Esophagus squamous epithelium (tissue), 5 donors: ENCODE measurements at regions not wholly inside any gene's neighbourhood (a gene's known extent, or its start where the extent isn't known, plus 50 kb on each side); places are given as distances from the start of the nearest gene placed in this dataset.

Source experiments
- DNase-seq: peaks from one replicate; lab custom pipeline; 2025; lab: John Stamatoyannopoulos, UW
- H3K27ac ChIP-seq, 4 donors: fragments of 200-600 bp; sonication (generic); one replicate each; pipeline ENCODE4 v1.5.1; 2016 to 2019; ENCODE audit warnings: mild to moderate bottlenecking in 1 of 4
- H3K27me3 ChIP-seq, 4 donors: fragments of 200-600 bp; sonication (generic); 1 replicate in 3 of 4; 2 replicates in 1 of 4; pipeline versions ENCODE4 v1.5.1 to v1.6.0; 2017 to 2021; ENCODE audit warnings: antibody characterized with exemption in 1 of 4
- H3K36me3 ChIP-seq, 3 donors: fragments of 200-600 bp; sonication (generic); one replicate each; pipeline ENCODE4 v1.5.1; 2016 to 2019
- H3K4me1 ChIP-seq, 3 donors: fragments of 200-600 bp; sonication (generic); one replicate each; pipeline ENCODE4 v1.5.1; 2017 to 2019
- H3K4me3 ChIP-seq, 4 donors: fragments of 200-600 bp; sonication (generic); 1 replicate in 3 of 4; 2 replicates in 1 of 4; pipeline ENCODE4 v1.5.1; 2016 to 2019; ENCODE audit warnings: mild to moderate bottlenecking in 2 of 4, moderate library complexity in 1 of 4
- H3K9me3 ChIP-seq, 3 donors: fragments of 200-600 bp; sonication (generic); one replicate each; pipeline ENCODE4 v1.5.1; 2016 to 2019
- CTCF ChIP-seq, 6 experiments: fragments of 450-650 bp in 4 of 6; fragments of 200-600 bp in 2 of 6; sonication (generic) in 2 of 6; IDR thresholded peaks; one replicate each; pipeline ENCODE4 v1.5.1; 2016 to 2019; ENCODE audit warnings: antibody characterized with exemption in 6 of 6, mild to moderate bottlenecking in 4 of 6, moderate library complexity in 4 of 6
- POLR2A ChIP-seq, 4 donors: fragments of 450-650 bp; IDR thresholded peaks; one replicate each; pipeline ENCODE4 v1.6.1; 2017; ENCODE audit warnings: antibody characterized with exemption in 4 of 4, mild to moderate bottlenecking in 4 of 4, moderate library complexity in 3 of 4
- WGBS, 2 donors: methylation state at CpG; one replicate each; pipeline ENCODE4 v1.1.5; 2018; 5-methylcytosine and 5-hydroxymethylcytosine counted together
- intact Hi-C: fragments of 100-400 bp; cut with DNase I; formaldehyde crosslinking; loops from one replicate; pipeline ENCODE4 v1.15.0; 2022
- donor health status: DM: yes; HTN: yes; CAD: no.

GRCh38 chr6:145071836-145072235 lies 663.5 kb downstream of the EPM2A start:
- Histone ChIP-seq H3K9me3 (no peaks in the 10 kb centered on the region), H3K27ac (no peak overlapping the region), H3K27me3 (no peaks in the 10 kb centered on the region), H3K4me3 (no peak overlapping the region), H3K36me3 (no peaks in the 10 kb centered on the region), H3K4me1 (no peaks in the 10 kb centered on the region)
- TF ChIP-seq CTCF (IDR thresholded peaks at IDR 0.05) = no peak
- TF ChIP-seq POLR2A (IDR thresholded peaks at IDR 0.05) = no peak
- no peak for DNase-seq
- intact Hi-C loops = no loop called here
- WGBS, 2 donors = 44 to 57% methylated on average over 2 of the region's 2 CpGs

DNA sequence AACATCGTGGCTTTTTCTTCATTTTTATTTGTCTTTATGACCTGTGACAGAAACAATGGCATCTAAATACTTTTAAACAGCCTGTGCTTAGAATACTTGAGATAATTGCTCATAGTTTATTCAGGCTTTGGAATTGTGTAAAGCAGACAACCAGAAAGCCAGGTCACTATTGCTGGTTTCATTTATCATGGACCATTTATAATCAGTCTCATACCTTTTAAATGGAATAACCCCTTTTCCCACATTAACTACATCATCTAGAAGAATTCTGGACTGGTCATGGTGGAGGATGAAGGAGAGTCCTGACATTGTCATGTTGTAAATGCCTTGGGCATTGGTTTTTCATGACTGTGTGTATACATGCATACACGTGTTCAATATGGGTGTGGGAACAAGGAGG lies 661.5 kb downstream of the EPM2A start:
- H3K4me3 ChIP-seq = no peak overlapping the region
- 64 to 68% methylated on average over 2 of the region's 2 CpGs for WGBS, 2 donors
- intact Hi-C loops = no loop called here
- DNase-seq = no peak
- no peak for TF ChIP-seq POLR2A (IDR thresholded peaks at IDR 0.05)
- no peak for TF ChIP-seq CTCF (IDR thresholded peaks at IDR 0.05)
- H3K9me3 ChIP-seq = no peaks in the 10 kb centered on the region
- H3K27me3 ChIP-seq = no peaks in the 10 kb centered on the region
- no peaks in the 10 kb centered on the region for H3K36me3 ChIP-seq
- no peak overlapping the region for H3K27ac ChIP-seq
- H3K4me1 ChIP-seq = no peaks in the 10 kb centered on the region

GRCh38 chr6:145074805-145075204 lies 660.5 kb downstream of the EPM2A start:
- Histone ChIP-seq H3K4me3 (no peak overlapping the region), H3K4me1 (no peaks in the 10 kb centered on the region), H3K9me3 (no peaks in the 10 kb centered on the region), H3K27ac (no peak overlapping the region), H3K36me3 (no peaks in the 10 kb centered on the region), H3K27me3 (no peaks in the 10 kb centered on the region)
- DNase-seq = no peak
- intact Hi-C loops = no loop called here
- TF ChIP-seq POLR2A (IDR thresholded peaks at IDR 0.05) (no peak), CTCF (IDR thresholded peaks at IDR 0.05) (no peak)

- TF ChIP-seq POLR2A (IDR thresholded peaks at IDR 0.05) (no peak), CTCF (IDR thresholded peaks at IDR 0.05) (peak in 2 of 6 experiments; percentile 8 to 29)
- no peak for DNase-seq
- no peaks in the 10 kb centered on the region for H3K27me3 ChIP-seq
- no peaks in the 10 kb centered on the region for H3K4me1 ChIP-seq
- no peak overlapping the region for H3K4me3 ChIP-seq
- intact Hi-C loops = no loop called here
- WGBS, 2 donors = 43 to 52% methylated on average over 1 of the region's 1 CpG
- H3K9me3 ChIP-seq = no peaks in the 10 kb centered on the region
- no peaks in the 10 kb centered on the region for H3K36me3 ChIP-seq
- H3K27ac ChIP-seq = no peak overlapping the region
Observed at GRCh38 chr6:145075425-145075824, 659.9 kb downstream of the EPM2A start.

DNA sequence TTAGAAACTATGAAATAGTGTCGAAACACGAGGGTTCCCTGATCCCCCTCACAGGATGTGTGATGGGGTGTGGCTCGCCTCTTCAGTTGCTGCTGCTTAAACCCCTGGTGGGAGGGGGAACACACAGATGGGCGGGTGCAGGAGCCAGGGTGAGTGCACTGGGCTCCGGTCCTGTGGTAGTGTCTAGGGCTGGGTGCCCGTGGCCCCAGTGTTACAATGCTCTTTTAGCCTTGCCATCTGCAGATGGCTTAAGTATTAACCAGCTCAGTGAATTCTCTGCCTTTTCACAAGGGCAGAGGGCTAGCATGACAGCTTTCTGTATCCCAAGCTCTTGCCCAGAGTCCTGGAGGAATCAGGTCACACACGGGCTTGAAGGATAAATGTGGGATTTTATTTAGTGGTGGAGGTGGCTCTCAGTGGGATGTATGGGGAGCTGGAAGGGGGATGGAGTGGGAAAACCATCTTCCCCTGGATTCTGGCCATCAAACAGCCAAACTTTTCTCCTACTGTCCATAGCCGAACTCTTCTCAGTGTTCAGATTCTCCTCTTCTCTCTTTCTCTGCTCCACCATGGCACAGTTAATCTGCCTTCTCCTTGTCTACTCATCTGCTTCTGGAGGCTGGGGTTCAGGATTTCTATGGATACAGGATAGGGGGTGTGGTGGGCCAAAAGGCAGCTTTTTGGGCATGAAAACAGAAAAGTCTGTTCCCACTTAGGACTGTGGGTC lies 659.0 kb downstream of the EPM2A start:
- H3K4me1 ChIP-seq = no peaks in the 10 kb centered on the region
- TF ChIP-seq CTCF (IDR thresholded peaks at IDR 0.05) (no peak), POLR2A (IDR thresholded peaks at IDR 0.05) (no peak)
- 84 to 88% methylated on average over 8 of the region's 8 CpGs for WGBS, 2 donors

More for the DNA sequence above, 659.0 kb downstream of the EPM2A start:
- Histone ChIP-seq H3K4me3 (no peak overlapping the region), H3K27ac (no peak overlapping the region), H3K36me3 (no peaks in the 10 kb centered on the region), H3K9me3 (no peaks in the 10 kb centered on the region), H3K27me3 (no peaks in the 10 kb centered on the region)
- no peak for DNase-seq
- intact Hi-C loops = no loop called here
